HepG2 (cell line): ENCODE measurements at regions not wholly inside any gene's neighbourhood (a gene's known extent, or its start where the extent isn't known, plus 50 kb on each side); places are given as distances from the start of the nearest gene placed in this dataset.
A peak's percentile ranks its signal among the peaks of the same experiment; 100 is the strongest.

Experiments
- ATAC-seq: fragments of 200-7000 bp; cut with Tn5 transposase; 3 replicates; pipeline ENCODE4 v1.9.1; 2020; ENCODE audit warnings: mild to moderate bottlenecking, moderate library complexity
- BruUV-seq: library from RNA; stranded (reverse); fragments of 400-500 nt; replicated peaks from 2 replicates; lab custom pipeline; 2021; lab: Mats Ljungman, UMichigan
- CTCF ChIA-PET: fragments of 300-600 bp; formaldehyde crosslinking; extraction: SDS; loops from one replicate; lab custom pipeline; 2021; ENCODE audit warnings: low total read pairs, inconsistent platforms, low intra/inter-chr PET ratio; lab: Yijun Ruan, JAX
- POLR2A ChIA-PET: fragments of 350-600 bp; sonication (Branson Sonifier 250); formaldehyde crosslinking; loops from one replicate; lab custom pipeline; 2020; ENCODE audit warnings: antibody characterized with exemption, inconsistent platforms; lab: Yijun Ruan, JAX
- DNase-seq: peaks from one replicate; pipeline ENCODE4 v3.0.0-alpha.2; 2015; ENCODE audit warnings: low spot score
- FAIRE-seq: peaks from 3 replicates; lab custom pipeline; 2011; peaks lifted over from hg19 to GRCh38; lab: Jason Lieb, UNC
- H2AFZ ChIP-seq: one replicate; pipeline ENCODE4 v1.6.1; 2011; ENCODE audit warnings: low read length, inconsistent platforms
- H3K27ac ChIP-seq: fragments of 300-600 bp; 3 replicates; pipeline ENCODE4 v1.8.0; 2011; ENCODE audit warnings: mixed run types, mild to moderate bottlenecking, mixed read lengths, low read length, inconsistent platforms; ENCODE audit not compliant: insufficient read depth; ENCODE audit errors: extremely low read length
- H3K27me3 ChIP-seq, 2 experiments: fragments of 200-600 bp in 1 of 2; 2 replicates in 1 of 2; 3 replicates in 1 of 2; pipeline versions ENCODE4 v1.6.0 to v1.8.0; 2011; ENCODE audit warnings: low read length in 2 of 2, mild to moderate bottlenecking in 2 of 2, moderate library complexity in 2 of 2, inconsistent platforms in 1 of 2; ENCODE audit not compliant: insufficient read depth in 2 of 2, control insufficient read depth in 1 of 2
- H3K36me3 ChIP-seq, 2 experiments: fragments of 200-600 bp in 1 of 2; replicated peaks in 1 of 2; 2 replicates in 1 of 2; 3 replicates in 1 of 2; pipeline versions ENCODE4 v1.5.1 to v1.8.0; 2011; ENCODE audit warnings: low read length in 2 of 2, inconsistent platforms in 1 of 2; ENCODE audit not compliant: insufficient read depth in 2 of 2, control insufficient read depth in 1 of 2
- H3K4me1 ChIP-seq: 2 replicates; pipeline ENCODE4 v1.5.1; 2012; ENCODE audit warnings: low read length, inconsistent platforms; ENCODE audit not compliant: insufficient read depth
- H3K4me2 ChIP-seq: 2 replicates; pipeline ENCODE4 v1.6.0; 2011; ENCODE audit warnings: low read depth, low read length, inconsistent platforms
- H3K4me3 ChIP-seq, 3 experiments: fragments of 200-600 bp in 1 of 3; sonication (generic), shearing (Covaris generic) in 1 of 3; replicated peaks in 1 of 3; 2 replicates each; pipeline ENCODE4 v1.5.1; 2011 to 2016; ENCODE audit warnings: low read length in 3 of 3, inconsistent platforms in 2 of 3, low read depth in 2 of 3, mild to moderate bottlenecking in 2 of 3, control low read depth in 1 of 3, mixed read lengths in 1 of 3; ENCODE audit not compliant: insufficient read depth in 1 of 3
- H3K79me2 ChIP-seq: one replicate; pipeline ENCODE4 v1.6.1; 2011; ENCODE audit warnings: low read length, inconsistent platforms; ENCODE audit not compliant: insufficient read depth
- H3K9ac ChIP-seq: 2 replicates; pipeline ENCODE4 v1.6.0; 2011; ENCODE audit warnings: mild to moderate bottlenecking, low read depth, low read length, inconsistent platforms; ENCODE audit not compliant: insufficient read depth
- H3K9me3 ChIP-seq: 2 replicates; pipeline ENCODE4 v1.5.1; 2012; ENCODE audit warnings: mild to moderate bottlenecking, low read length
- H4K20me1 ChIP-seq: 2 replicates; pipeline ENCODE4 v1.6.0; 2011; ENCODE audit warnings: inconsistent platforms, mild to moderate bottlenecking, low read length, moderate library complexity; ENCODE audit not compliant: insufficient read depth
- CEBPB ChIP-seq: IDR thresholded peaks from 2 replicates; pipeline ENCODE4 v1.6.1; 2011; ENCODE audit warnings: low read depth, low read length, improper control_type of control experiment, borderline replicate concordance
- CENPX ChIP-seq: sonication (generic); formaldehyde crosslinking; IDR thresholded peaks from 2 replicates; pipeline ENCODE4 v1.9.0; 2021; ENCODE audit warnings: mild to moderate bottlenecking, missing genetic modification reagents, moderate library complexity
- GLI4 ChIP-seq: sonication (generic); formaldehyde crosslinking; IDR thresholded peaks from 2 replicates; pipeline ENCODE4 v1.5.1; 2020; ENCODE audit warnings: missing genetic modification reagents, mild to moderate bottlenecking, moderate library complexity, borderline replicate concordance
- KAT8 ChIP-seq: IDR thresholded peaks from 2 replicates; pipeline ENCODE4 v1.6.1; 2016; ENCODE audit warnings: missing genetic modification reagents, missing compliant biosample characterization
- MAZ ChIP-seq, 2 experiments: sonication (generic) in 1 of 2; formaldehyde crosslinking in 1 of 2; IDR thresholded peaks; 2 replicates each; pipeline versions ENCODE4 v1.5.0 to v1.6.1; 2012 to 2020; ENCODE audit warnings: low read depth in 2 of 2, mild to moderate bottlenecking in 2 of 2, borderline replicate concordance in 1 of 2, improper control_type of control experiment in 1 of 2, low read length in 1 of 2, missing genetic modification reagents in 1 of 2, moderate library complexity in 1 of 2
- MNT ChIP-seq: fragments of 450-650 bp; IDR thresholded peaks from 2 replicates; pipeline ENCODE4 v1.6.1; 2016
- ZC3H4 ChIP-seq: sonication (generic); formaldehyde crosslinking; IDR thresholded peaks from 2 replicates; pipeline ENCODE4 v1.4.0; 2020; ENCODE audit warnings: missing genetic modification reagents, borderline replicate concordance
- WGBS: methylation state at CpG from one replicate; pipeline ENCODE4 v1.1.6; 2017; ENCODE audit warnings: low lambda C conversion rate; 5-methylcytosine and 5-hydroxymethylcytosine counted together
- in situ Hi-C: cut with HindIII; loops from 2 replicates; pipeline ENCODE4 v1.10.0; 2017; ENCODE audit warnings: low pct_unique_long_range_greater_than_20kb; ENCODE audit not compliant: extremely low pct_ligation_motif_present
- intact Hi-C: fragments of 100-400 bp; cut with micrococcal nuclease; formaldehyde crosslinking; loops from one replicate; pipeline ENCODE4 v1.10.0; 2022; ENCODE audit not compliant: unreplicated experiment

- TF ChIP-seq CEBPB: peak; percentile 89
- no peak for TF ChIP-seq GLI4 (CRISPR knock-in tag)
- TF ChIP-seq MAZ (IDR thresholded peaks at IDR 0.05; ENCODE audit: borderline replicate concordance, low read depth, low read length): no peak
- TF ChIP-seq MAZ (CRISPR knock-in tag; IDR thresholded peaks at IDR 0.05; ENCODE audit: low read depth): no peak
- TF ChIP-seq KAT8 (CRISPR knock-in tag): no peak
- TF ChIP-seq MNT: peak; percentile 99
- no peak for TF ChIP-seq ZC3H4 (CRISPR knock-in tag)
- TF ChIP-seq CENPX: no peak
- Histone ChIP-seq H3K4me1 (no peaks in the 10 kb centered on the region), H3K4me3 (no peak overlapping the region), H3K4me2 (no peak overlapping the region), H3K9me3 (peaks cover 89% of the 10 kb centered on the region), H3K27me3 (no peaks in the 10 kb centered on the region), H3K27ac (no peak overlapping the region), H3K9ac (no peak overlapping the region), H4K20me1 (no peaks in the 10 kb centered on the region), H3K79me2 (no peaks in the 10 kb centered on the region), H2AFZ (no peak overlapping the region), H3K36me3 (no peaks in the 10 kb centered on the region)
- no peak for FAIRE-seq
- ChIA-PET CTCF (no interaction called here), POLR2A (no interaction called here)
- WGBS: 2% methylated on average over 15 of the region's 15 CpGs
- no peak for ATAC-seq
- in situ Hi-C loops: no loop called here
- no TSS peak for BruUV-seq
- intact Hi-C loops: no loop called here
- no peak for DNase-seq
Observed at GRCh38 chr20:60930023-60930790, 321.9 kb upstream of the CDH4 start.
